ENCODE measurements at regions not wholly inside any gene's neighbourhood (a gene's known extent, or its start where the extent isn't known, plus 50 kb on each side); places are given as distances from the start of the nearest gene placed in this dataset.

GRCh38 chr10:112000466-112000865 lies 183.1 kb downstream of the GPAM start:
- intact Hi-C loops (cut with micrococcal nuclease) = no loop called here
- BruUV-seq (replicated peaks) = no TSS peak

More at GRCh38 chr10:112000466-112000865, 183.1 kb downstream of the GPAM start:
- H3K9me1 ChIP-seq (replicated peaks; ENCODE audit: control insufficient read depth, extremely low read depth, insufficient read depth, low read length) = no peaks in the 10 kb centered on the region
- CTCF ChIA-PET = no interaction called here
- no peaks in the 10 kb centered on the region for H3K4me1 ChIP-seq (ENCODE audit: control insufficient read depth, extremely low read depth, insufficient read depth, low read length)
- H3K27me3 ChIP-seq (ENCODE audit: control insufficient read depth in 2 of 2, insufficient read depth in 2 of 2, low read length in 2 of 2) = no peaks in the 10 kb centered on the region
- H3K79me2 ChIP-seq (ENCODE audit: control insufficient read depth, insufficient read depth, low read length) = no peaks in the 10 kb centered on the region
- dilution Hi-C loops (cut with MboI; ENCODE audit: extremely low pct_ligation_motif_present, low sequenced_read_pairs) = no loop called here
- H4K20me1 ChIP-seq (replicated peaks; ENCODE audit: control insufficient read depth, extremely low read depth, insufficient read depth, low read length) = no peaks in the 10 kb centered on the region
- POLR2A ChIA-PET = no interaction called here
- H3K36me3 ChIP-seq (ENCODE audit: control insufficient read depth in 2 of 2, extremely low read depth in 1 of 2, insufficient read depth in 2 of 2, low read length in 2 of 2) = no peaks in the 10 kb centered on the region
- FAIRE-seq = no peak
- no peak overlapping the region for H3K4me2 ChIP-seq (ENCODE audit: insufficient read depth, low read length)
- H3K9me3 ChIP-seq (replicated peaks; ENCODE audit: control insufficient read depth, insufficient read depth, low read length) = peaks cover 1% of the 10 kb centered on the region
- no peak overlapping the region for H2AFZ ChIP-seq (ENCODE audit: low read depth, low read length)
- DNase-seq (ENCODE audit: low read depth, low spot score) = no peak
- no peak overlapping the region for H3K4me3 ChIP-seq (replicated peaks in 1 of 3; ENCODE audit: insufficient read depth in 1 of 3, low read depth in 1 of 3, low read length in 3 of 3)
- no peak overlapping the region for H3K9ac ChIP-seq (replicated peaks; ENCODE audit: extremely low read depth, insufficient read depth, low read length)
- TF ChIP-seq JUN (IDR thresholded peaks at IDR 0.05; ENCODE audit: borderline replicate concordance, insufficient read depth, insufficient read length, low read depth) (no peak), GATA2 (IDR thresholded peaks at IDR 0.05; ENCODE audit: insufficient read depth, insufficient read length, low read depth, low read length) (no peak), MYC (IDR thresholded peaks at IDR 0.05; ENCODE audit: low read depth, low read length) (no peak), CTCF (IDR thresholded peaks at IDR 0.05; ENCODE audit: extremely low read depth in 1 of 2, insufficient read depth in 1 of 2, low read depth in 1 of 2, low read length in 2 of 2) (no peak), FOS (IDR thresholded peaks at IDR 0.05; ENCODE audit: borderline replicate concordance, insufficient read depth, low read length) (no peak), POLR2A (IDR thresholded peaks at IDR 0.05; ENCODE audit: low read depth, low read length) (no peak), EZH2 (IDR thresholded peaks at IDR 0.05; ENCODE audit: borderline replicate concordance, low read depth, low read length, severe bottlenecking) (no peak), POLR2AphosphoS5 (IDR thresholded peaks at IDR 0.05; ENCODE audit: insufficient read depth, low read depth, low read length) (no peak)
- TF ChIP-seq, protein P1, sequence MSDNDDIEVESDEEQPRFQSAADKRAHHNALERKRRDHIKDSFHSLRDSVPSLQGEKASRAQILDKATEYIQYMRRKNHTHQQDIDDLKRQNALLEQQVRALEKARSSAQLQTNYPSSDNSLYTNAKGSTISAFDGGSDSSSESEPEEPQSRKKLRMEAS (IDR thresholded peaks at IDR 0.05; ENCODE audit: insufficient read depth, insufficient read length) = no peak
- no peak overlapping the region for H3K27ac ChIP-seq (ENCODE audit: insufficient read depth, low read depth, low read length)

Data from endothelial cell of umbilical vein (primary cell).